ENCODE measurements at regions not wholly inside any gene's neighbourhood (a gene's known extent, or its start where the extent isn't known, plus 50 kb on each side); places are given as distances from the start of the nearest gene placed in this dataset.

DNA sequence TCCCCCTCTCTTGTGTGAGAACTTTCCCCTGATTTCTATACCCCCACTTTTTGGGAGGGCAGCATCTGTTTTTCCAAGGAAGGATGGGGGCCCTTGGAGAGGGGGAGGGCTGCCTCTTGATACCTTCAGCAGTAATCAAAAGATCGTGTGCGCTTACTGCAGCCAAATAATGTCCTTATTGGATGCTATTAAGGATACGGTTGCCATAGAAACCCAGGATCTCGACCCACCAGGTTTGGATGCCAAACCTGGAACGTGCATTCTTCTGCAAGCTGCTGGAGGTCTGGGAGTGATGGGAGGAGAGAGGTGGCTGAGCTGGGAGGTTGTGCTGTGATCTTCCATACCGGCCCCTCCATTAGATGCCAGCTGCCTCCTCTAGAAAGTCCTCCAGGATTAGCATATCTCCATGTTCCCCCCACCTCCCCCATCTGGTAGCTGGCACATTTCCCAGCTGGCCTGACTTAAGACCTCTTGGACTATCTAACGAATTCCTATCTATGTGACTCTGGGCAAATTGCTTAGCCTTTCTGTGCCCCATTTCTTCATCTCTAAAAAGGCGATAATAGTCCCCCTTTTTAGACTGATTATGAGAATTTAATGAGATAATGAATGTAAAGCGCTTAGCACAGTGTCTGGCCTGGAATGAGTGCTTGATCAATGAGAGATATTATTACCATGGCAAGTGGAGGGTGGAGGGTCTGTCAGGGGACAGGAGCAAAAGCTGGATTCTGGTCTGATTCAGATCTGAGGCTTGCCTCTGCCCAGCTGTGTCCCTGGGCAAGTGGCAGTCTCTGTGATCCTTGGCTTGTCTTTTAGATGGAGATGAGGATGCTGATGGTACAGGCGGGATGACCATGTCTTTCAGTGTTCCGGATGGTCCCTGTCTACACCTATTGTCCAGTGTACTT lies 78.5 kb upstream of the PCBD1 start:
- no peak overlapping the region for H3K27ac ChIP-seq (ENCODE audit: low read depth, low read length)
- no peaks in the 10 kb centered on the region for H3K36me3 ChIP-seq (ENCODE audit: insufficient read depth, low read length)
- H3K4me1 ChIP-seq (ENCODE audit: control insufficient read depth, insufficient read depth, low read length, unreplicated experiment): no peaks in the 10 kb centered on the region
- no peaks in the 10 kb centered on the region for H3K79me2 ChIP-seq (ENCODE audit: control insufficient read depth, insufficient read depth, low read length, unreplicated experiment)
- H2AFZ ChIP-seq (ENCODE audit: low read length, unreplicated experiment): no peak overlapping the region
- H3K4me3 ChIP-seq (ENCODE audit: low read depth, low read length): no peak overlapping the region
- peaks cover 51% of the 10 kb centered on the region for H3K27me3 ChIP-seq (ENCODE audit: insufficient read depth, low read length)

- H3K79me2 ChIP-seq (ENCODE audit: control insufficient read depth, insufficient read depth, low read length, unreplicated experiment): no peaks in the 10 kb centered on the region
- no peaks in the 10 kb centered on the region for H3K36me3 ChIP-seq (ENCODE audit: insufficient read depth, low read length)
- H3K4me3 ChIP-seq (ENCODE audit: low read depth, low read length): no peak overlapping the region
- H2AFZ ChIP-seq (ENCODE audit: low read length, unreplicated experiment): no peak overlapping the region
- H3K27ac ChIP-seq (ENCODE audit: low read depth, low read length): no peak overlapping the region
- H3K27me3 ChIP-seq (ENCODE audit: insufficient read depth, low read length): peaks cover 54% of the 10 kb centered on the region
- no peaks in the 10 kb centered on the region for H3K4me1 ChIP-seq (ENCODE audit: control insufficient read depth, insufficient read depth, low read length, unreplicated experiment)
Observed at GRCh38 chr10:70967591-70968587, 79.5 kb upstream of the PCBD1 start.

GRCh38 chr10:70969188-70969587 lies 80.8 kb upstream of the PCBD1 start:
- no peaks in the 10 kb centered on the region for H3K36me3 ChIP-seq (ENCODE audit: insufficient read depth, low read length)
- H2AFZ ChIP-seq (ENCODE audit: low read length, unreplicated experiment): no peak overlapping the region
- H3K4me1 ChIP-seq (ENCODE audit: control insufficient read depth, insufficient read depth, low read length, unreplicated experiment): no peaks in the 10 kb centered on the region
- no peak overlapping the region for H3K4me3 ChIP-seq (ENCODE audit: low read depth, low read length)
- peaks cover 54% of the 10 kb centered on the region for H3K27me3 ChIP-seq (ENCODE audit: insufficient read depth, low read length)
- H3K27ac ChIP-seq (ENCODE audit: low read depth, low read length): no peak overlapping the region
- no peaks in the 10 kb centered on the region for H3K79me2 ChIP-seq (ENCODE audit: control insufficient read depth, insufficient read depth, low read length, unreplicated experiment)

GRCh38 chr10:70970830-70971229 lies 82.5 kb upstream of the PCBD1 start:
- no peak overlapping the region for H3K27ac ChIP-seq (ENCODE audit: low read depth, low read length)

GRCh38 chr10:70973275-70973674 lies 84.9 kb upstream of the PCBD1 start:
- Histone ChIP-seq H3K79me2 (ENCODE audit: control insufficient read depth, insufficient read depth, low read length, unreplicated experiment) (no peaks in the 10 kb centered on the region), H3K27me3 (ENCODE audit: insufficient read depth, low read length) (peaks cover 78% of the 10 kb centered on the region), H3K4me3 (ENCODE audit: low read depth, low read length) (no peak overlapping the region), H3K4me1 (ENCODE audit: control insufficient read depth, insufficient read depth, low read length, unreplicated experiment) (no peaks in the 10 kb centered on the region), H3K27ac (ENCODE audit: low read depth, low read length) (no peak overlapping the region), H2AFZ (ENCODE audit: low read length, unreplicated experiment) (no peak overlapping the region), H3K36me3 (ENCODE audit: insufficient read depth, low read length) (no peaks in the 10 kb centered on the region)

More at GRCh38 chr10:70970830-70971229, 82.5 kb upstream of the PCBD1 start:
- Histone ChIP-seq H3K4me3 (ENCODE audit: low read depth, low read length) (no peak overlapping the region), H2AFZ (ENCODE audit: low read length, unreplicated experiment) (no peak overlapping the region), H3K4me1 (ENCODE audit: control insufficient read depth, insufficient read depth, low read length, unreplicated experiment) (no peaks in the 10 kb centered on the region), H3K36me3 (ENCODE audit: insufficient read depth, low read length) (no peaks in the 10 kb centered on the region), H3K79me2 (ENCODE audit: control insufficient read depth, insufficient read depth, low read length, unreplicated experiment) (no peaks in the 10 kb centered on the region), H3K27me3 (ENCODE audit: insufficient read depth, low read length) (peaks cover 63% of the 10 kb centered on the region)

DNA sequence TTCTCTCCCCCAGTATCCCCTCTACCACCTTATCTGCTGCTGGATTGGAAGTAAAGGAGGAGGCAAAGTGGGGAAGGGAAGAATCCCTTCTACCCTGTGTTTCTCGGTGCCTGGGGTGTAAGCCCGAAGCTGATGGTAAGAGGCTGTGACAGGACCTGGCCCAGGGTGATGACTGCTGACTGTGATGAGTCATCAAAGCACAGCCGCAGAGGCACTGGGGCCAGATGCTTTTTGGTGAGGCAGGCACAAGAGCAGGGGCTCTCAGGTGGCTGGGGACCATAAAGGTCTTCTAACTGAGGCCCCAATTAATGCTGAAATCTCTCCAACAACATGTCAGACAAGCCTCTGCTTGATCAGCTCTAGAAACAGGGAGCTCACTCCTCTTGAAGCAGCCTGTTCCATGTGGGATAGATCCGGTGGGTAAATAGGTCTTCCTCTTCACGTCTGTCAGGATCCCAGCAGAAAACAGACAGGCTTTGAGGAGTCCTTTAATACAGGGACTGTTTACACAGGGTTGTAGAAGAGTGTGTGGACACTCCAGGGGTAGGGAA lies 86.1 kb upstream of the PCBD1 start:
- Histone ChIP-seq H3K36me3 (ENCODE audit: insufficient read depth, low read length) (no peaks in the 10 kb centered on the region), H3K79me2 (ENCODE audit: control insufficient read depth, insufficient read depth, low read length, unreplicated experiment) (no peaks in the 10 kb centered on the region), H3K27ac (ENCODE audit: low read depth, low read length) (no peak overlapping the region), H3K27me3 (ENCODE audit: insufficient read depth, low read length) (peaks cover 81% of the 10 kb centered on the region), H2AFZ (ENCODE audit: low read length, unreplicated experiment) (no peak overlapping the region), H3K4me3 (ENCODE audit: low read depth, low read length) (no peak overlapping the region), H3K4me1 (ENCODE audit: control insufficient read depth, insufficient read depth, low read length, unreplicated experiment) (no peaks in the 10 kb centered on the region)

DNA sequence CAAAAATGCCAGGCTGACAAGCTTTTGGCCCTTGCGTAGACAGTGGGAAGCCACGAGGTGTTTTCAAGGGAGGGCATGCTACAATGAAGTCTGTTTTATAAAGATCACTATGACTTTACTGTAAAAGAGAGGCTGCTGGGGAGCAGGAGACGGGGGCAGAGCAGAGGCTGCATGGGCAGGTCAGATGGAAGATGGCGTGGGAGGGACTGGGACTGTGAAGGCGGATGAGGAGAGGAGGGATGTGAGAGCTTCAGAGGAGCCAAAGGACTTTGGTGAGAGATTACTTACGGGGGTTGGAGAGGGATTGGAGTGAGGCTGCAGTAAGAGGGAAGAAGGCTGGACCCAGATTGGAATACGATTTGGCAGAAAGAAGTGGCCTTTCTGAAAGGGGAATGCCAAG lies 86.6 kb upstream of the PCBD1 start:
- Histone ChIP-seq H3K4me1 (ENCODE audit: control insufficient read depth, insufficient read depth, low read length, unreplicated experiment) (no peaks in the 10 kb centered on the region), H3K36me3 (ENCODE audit: insufficient read depth, low read length) (no peaks in the 10 kb centered on the region), H3K4me3 (ENCODE audit: low read depth, low read length) (no peak overlapping the region), H3K27me3 (ENCODE audit: insufficient read depth, low read length) (peaks cover 81% of the 10 kb centered on the region), H3K79me2 (ENCODE audit: control insufficient read depth, insufficient read depth, low read length, unreplicated experiment) (no peaks in the 10 kb centered on the region), H3K27ac (ENCODE audit: low read depth, low read length) (no peak overlapping the region), H2AFZ (ENCODE audit: low read length, unreplicated experiment) (no peak overlapping the region)

DNA sequence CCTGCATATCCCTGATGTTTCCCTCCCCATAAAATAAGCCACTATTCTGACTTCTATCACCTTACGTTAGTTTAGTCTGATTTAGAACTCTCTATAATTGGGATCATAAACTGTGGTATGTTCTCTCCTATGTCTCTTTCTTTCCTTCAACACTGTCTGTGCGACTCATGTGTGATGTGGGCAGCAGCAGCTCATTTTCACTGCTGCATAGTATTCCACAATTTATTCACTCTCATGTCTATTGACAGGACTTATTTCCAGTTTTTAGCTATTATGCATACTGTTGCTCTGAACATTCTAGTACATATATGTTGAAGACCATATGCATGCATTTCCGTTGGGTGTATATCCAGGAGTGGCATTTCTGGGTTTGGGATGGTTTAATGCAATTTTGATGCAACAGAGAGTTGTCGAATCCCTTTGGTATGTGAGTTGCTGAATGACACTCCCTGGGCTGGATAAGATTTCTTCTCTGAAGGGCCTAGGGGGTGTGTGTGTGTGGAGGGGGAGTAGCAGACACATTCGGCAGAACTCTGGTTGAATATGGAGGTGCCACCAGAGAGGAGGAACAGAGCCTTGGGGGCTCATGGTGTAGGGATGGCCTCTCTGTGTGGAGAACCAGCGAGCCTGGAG lies 87.8 kb upstream of the PCBD1 start:
- Histone ChIP-seq H3K4me3 (ENCODE audit: low read depth, low read length) (no peak overlapping the region), H3K79me2 (ENCODE audit: control insufficient read depth, insufficient read depth, low read length, unreplicated experiment) (no peaks in the 10 kb centered on the region), H3K27me3 (ENCODE audit: insufficient read depth, low read length) (peaks cover 71% of the 10 kb centered on the region), H3K36me3 (ENCODE audit: insufficient read depth, low read length) (no peaks in the 10 kb centered on the region), H3K27ac (ENCODE audit: low read depth, low read length) (no peak overlapping the region), H2AFZ (ENCODE audit: low read length, unreplicated experiment) (no peak overlapping the region), H3K4me1 (ENCODE audit: control insufficient read depth, insufficient read depth, low read length, unreplicated experiment) (no peaks in the 10 kb centered on the region)

DNA sequence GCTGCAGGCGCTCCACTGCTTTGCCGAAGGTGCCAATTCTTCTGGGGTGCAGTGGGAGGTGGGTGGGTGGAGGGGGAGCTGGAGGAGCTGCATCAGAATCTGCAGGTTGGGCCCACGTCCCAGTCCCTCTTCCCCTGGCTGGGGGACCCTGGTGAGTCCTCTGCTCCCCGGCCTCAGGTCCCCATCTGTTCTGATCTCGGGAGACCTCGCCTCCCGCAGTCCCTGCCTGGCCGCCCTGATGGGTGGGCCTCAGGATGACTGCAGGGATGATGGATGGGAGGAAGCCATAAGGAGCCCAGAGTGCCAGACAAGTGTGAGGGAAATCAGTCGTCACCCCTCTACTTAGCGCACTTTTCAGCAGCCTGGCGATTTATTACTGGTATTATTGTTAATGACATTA lies 89.3 kb upstream of the PCBD1 start:
- no peak overlapping the region for H3K27ac ChIP-seq (ENCODE audit: low read depth, low read length)
- H3K79me2 ChIP-seq (ENCODE audit: control insufficient read depth, insufficient read depth, low read length, unreplicated experiment): no peaks in the 10 kb centered on the region
- peaks cover 56% of the 10 kb centered on the region for H3K27me3 ChIP-seq (ENCODE audit: insufficient read depth, low read length)
- no peaks in the 10 kb centered on the region for H3K36me3 ChIP-seq (ENCODE audit: insufficient read depth, low read length)
- H3K4me3 ChIP-seq (ENCODE audit: low read depth, low read length): no peak overlapping the region
- no peak overlapping the region for H2AFZ ChIP-seq (ENCODE audit: low read length, unreplicated experiment)
- no peaks in the 10 kb centered on the region for H3K4me1 ChIP-seq (ENCODE audit: control insufficient read depth, insufficient read depth, low read length, unreplicated experiment)

- H3K4me1 ChIP-seq (ENCODE audit: control insufficient read depth, insufficient read depth, low read length, unreplicated experiment): no peaks in the 10 kb centered on the region
- no peak overlapping the region for H3K4me3 ChIP-seq (ENCODE audit: low read depth, low read length)
- H3K27me3 ChIP-seq (ENCODE audit: insufficient read depth, low read length): peaks cover 56% of the 10 kb centered on the region
Observed at GRCh38 chr10:70978181-70978580, 89.8 kb upstream of the PCBD1 start.

More at GRCh38 chr10:70978181-70978580, 89.8 kb upstream of the PCBD1 start:
- no peaks in the 10 kb centered on the region for H3K79me2 ChIP-seq (ENCODE audit: control insufficient read depth, insufficient read depth, low read length, unreplicated experiment)
- no peaks in the 10 kb centered on the region for H3K36me3 ChIP-seq (ENCODE audit: insufficient read depth, low read length)
- H2AFZ ChIP-seq (ENCODE audit: low read length, unreplicated experiment): no peak overlapping the region
- no peak overlapping the region for H3K27ac ChIP-seq (ENCODE audit: low read depth, low read length)

All from ACC112 (cell line).